22Rv1 (cell line): ENCODE measurements at regions not wholly inside any gene's neighbourhood (a gene's known extent, or its start where the extent isn't known, plus 50 kb on each side); places are given as distances from the start of the nearest gene placed in this dataset.

Experiments used
- H3K27ac ChIP-seq: fragments of 450-650 bp; 2 replicates; pipeline ENCODE4 v1.5.1; 2017
- ZFX ChIP-seq: fragments of 450-650 bp; IDR thresholded peaks from 2 replicates; pipeline ENCODE4 v1.6.1; 2017; ENCODE audit warnings: antibody characterized with exemption, borderline replicate concordance
- TF ChIP-seq, protein P1 (sequence below): fragments of 450-650 bp; IDR thresholded peaks from 2 replicates; pipeline ENCODE4 v1.5.1; 2017; ENCODE audit warnings: mild to moderate bottlenecking

DNA sequence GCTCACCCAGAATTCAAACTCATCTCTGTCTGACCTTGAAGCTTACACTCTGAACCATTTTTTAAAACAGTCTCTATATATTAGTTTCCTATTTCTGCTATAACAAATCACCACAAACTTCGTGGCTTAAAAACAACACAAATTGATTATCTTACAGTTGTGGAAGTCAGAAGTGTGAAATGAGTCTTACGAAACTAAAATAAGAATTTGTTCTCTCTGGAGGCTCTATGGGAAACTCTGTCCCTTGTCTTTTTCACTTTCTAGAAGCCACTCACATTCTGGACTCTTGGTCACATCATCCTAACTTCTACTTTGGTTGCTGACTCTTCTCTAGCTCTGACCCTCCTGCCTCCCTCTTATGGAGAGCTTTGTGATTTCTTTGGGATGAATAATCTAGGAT is 429.3 kb upstream of the THBS1 start:
- TF ChIP-seq, protein P1, sequence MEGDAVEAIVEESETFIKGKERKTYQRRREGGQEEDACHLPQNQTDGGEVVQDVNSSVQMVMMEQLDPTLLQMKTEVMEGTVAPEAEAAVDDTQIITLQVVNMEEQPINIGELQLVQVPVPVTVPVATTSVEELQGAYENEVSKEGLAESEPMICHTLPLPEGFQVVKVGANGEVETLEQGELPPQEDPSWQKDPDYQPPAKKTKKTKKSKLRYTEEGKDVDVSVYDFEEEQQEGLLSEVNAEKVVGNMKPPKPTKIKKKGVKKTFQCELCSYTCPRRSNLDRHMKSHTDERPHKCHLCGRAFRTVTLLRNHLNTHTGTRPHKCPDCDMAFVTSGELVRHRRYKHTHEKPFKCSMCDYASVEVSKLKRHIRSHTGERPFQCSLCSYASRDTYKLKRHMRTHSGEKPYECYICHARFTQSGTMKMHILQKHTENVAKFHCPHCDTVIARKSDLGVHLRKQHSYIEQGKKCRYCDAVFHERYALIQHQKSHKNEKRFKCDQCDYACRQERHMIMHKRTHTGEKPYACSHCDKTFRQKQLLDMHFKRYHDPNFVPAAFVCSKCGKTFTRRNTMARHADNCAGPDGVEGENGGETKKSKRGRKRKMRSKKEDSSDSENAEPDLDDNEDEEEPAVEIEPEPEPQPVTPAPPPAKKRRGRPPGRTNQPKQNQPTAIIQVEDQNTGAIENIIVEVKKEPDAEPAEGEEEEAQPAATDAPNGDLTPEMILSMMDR, result no peak
- TF ChIP-seq ZFX, result no peak
- H3K27ac ChIP-seq, result no peak overlapping the region

DNA sequence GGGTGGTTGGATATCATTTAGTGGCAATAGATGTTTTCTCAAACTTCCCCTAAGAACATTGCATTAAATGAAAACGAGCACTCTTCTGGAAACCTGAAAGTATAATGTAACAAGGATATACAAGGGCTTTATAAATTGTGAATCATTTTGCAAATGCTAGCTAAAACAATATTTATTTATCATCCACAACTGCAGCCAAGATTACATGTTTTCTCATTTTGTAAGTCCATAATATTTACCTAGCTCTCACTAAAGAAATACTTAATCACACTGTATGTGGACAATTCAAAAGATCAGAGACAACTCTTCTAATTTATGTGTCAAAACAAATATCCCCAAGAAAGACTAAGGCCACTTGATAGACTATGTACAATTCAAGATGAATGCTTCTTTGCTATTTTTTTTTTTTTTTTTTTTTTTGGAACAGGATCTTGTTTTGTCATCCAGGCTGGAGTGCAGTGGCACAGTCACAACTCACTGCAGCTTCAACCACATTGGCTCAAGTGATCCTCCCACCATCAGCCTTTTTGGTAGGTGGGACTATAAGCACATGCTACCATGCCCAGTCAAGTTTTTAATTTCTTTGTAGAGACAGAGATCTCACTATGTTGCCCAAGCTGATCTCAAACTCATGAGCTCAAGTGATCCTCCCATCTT is 427.7 kb upstream of the THBS1 start:
- H3K27ac ChIP-seq, result no peak overlapping the region
- no peak for TF ChIP-seq ZFX
- TF ChIP-seq, protein P1, result no peak

DNA sequence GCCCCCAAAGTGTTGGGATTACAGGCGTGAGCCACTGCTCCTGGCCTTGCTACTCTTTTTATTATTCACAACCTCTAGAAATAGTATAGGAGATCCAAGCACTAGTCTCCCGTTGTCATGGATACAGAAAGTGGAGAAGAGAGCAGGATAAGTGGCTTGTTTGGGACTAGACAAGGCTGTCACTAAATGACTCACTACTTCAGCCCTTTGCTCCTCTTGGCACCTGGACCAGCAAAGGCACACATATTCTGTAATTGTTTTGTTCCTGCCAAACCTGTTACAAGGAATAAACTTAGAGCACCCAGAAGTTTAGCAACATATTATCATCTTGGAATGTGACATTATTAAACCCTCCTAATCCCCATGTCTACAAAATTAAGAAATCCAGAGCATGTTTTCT is 427.2 kb upstream of the THBS1 start:
- no peak overlapping the region for H3K27ac ChIP-seq

DNA sequence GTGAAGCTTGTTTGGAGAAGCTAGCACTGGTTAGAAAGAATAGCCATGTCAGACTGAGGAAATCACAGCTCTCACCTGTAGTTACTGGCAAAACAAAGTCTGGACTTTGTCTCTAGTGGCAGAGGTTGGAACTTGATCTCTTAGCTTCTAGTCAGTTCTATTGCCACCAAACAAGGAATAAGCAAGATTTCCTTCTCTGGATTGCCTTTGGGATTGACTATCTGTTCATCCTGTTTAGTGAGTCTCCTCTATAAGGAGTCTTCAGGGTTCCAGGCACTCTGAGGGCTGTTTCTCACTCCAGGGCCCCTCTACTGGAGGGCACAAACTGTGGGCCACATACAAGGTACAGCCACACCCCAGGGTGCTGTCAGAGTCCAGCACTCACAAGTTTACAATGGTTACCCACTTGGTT is 426.6 kb upstream of the THBS1 start:
- no peak overlapping the region for H3K27ac ChIP-seq
- TF ChIP-seq, protein P1, result peak; percentile 27; the same call in 1 of the 2 replicates
- TF ChIP-seq ZFX, result no peak

More for the DNA sequence above, 427.2 kb upstream of the THBS1 start:
- TF ChIP-seq ZFX, result no peak
- TF ChIP-seq, protein P1, result no peak

DNA sequence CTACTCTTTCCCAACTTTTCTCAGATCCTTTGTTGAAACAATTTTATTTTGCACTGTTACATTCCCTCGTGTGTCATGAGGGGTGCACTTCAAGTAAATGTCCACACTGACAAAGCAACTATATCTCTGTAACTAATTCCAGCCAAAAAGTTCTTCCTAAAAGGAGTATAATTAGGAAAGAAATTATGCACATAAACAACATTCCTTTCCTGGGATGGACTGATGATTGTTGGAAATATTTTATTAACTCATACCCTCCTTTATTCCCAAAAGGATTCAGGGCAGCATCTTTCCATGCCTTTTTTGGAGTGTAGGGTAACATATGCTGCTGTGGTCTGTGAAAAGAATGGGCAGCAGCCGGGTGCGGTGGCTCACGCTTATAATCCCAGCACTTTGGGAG is 426.1 kb upstream of the THBS1 start:
- H3K27ac ChIP-seq, result no peak overlapping the region
- TF ChIP-seq, protein P1, result no peak
- TF ChIP-seq ZFX, result no peak

DNA sequence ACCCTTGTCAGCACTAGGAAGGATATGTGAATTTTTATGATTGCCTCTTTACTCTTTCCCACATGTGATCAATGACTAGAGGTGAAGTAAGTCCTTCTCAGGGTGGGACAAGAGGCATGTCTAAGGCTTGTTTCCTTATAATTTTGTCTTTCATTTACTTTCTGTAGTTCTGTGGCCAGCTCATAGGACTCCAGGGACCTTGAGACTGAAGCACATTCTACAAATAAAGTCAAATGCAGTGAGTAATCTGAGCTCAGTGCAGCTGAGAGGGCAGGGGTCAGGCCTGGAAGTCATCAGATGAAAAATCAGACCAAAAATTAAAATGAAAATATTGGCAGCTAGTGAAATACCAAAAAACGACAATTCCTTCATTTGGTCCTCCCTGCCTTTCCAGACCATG is 424.7 kb upstream of the THBS1 start:
- no peak overlapping the region for H3K27ac ChIP-seq
- no peak for TF ChIP-seq ZFX
- TF ChIP-seq, protein P1, result no peak

DNA sequence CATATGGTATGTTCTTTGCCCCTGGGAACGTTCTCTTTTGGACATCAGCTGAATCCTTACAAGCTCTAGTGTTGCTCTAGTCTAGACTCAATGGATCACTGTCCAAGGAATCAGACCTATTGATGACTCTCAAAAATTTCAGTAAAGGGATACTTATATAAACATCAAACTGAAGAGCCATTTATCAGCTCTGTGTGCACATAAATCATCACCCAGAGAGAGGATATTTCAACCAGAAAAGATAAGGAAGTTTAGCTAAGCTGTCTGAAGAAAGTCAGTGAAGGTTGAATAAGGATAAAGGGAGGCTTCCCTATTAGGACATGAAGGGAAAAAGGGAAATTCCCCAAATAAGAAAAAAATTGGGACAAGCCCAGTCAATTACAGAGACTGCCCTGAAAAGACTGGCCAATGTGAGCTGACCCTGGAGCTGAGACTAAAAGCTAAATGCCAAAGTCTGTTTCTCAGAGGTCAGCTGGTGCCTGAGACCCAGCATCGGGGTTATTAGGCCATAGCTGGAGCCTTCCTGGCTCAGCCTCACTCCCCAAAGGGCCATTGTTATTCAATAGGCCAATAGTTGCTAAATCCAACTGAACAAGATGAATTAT is 424.1 kb upstream of the THBS1 start:
- TF ChIP-seq, protein P1, result no peak
- TF ChIP-seq ZFX, result no peak
- H3K27ac ChIP-seq, result no peak overlapping the region
